ENCODE measurements at regions not wholly inside any gene's neighbourhood (a gene's known extent, or its start where the extent isn't known, plus 50 kb on each side); places are given as distances from the start of the nearest gene placed in this dataset.

DNA sequence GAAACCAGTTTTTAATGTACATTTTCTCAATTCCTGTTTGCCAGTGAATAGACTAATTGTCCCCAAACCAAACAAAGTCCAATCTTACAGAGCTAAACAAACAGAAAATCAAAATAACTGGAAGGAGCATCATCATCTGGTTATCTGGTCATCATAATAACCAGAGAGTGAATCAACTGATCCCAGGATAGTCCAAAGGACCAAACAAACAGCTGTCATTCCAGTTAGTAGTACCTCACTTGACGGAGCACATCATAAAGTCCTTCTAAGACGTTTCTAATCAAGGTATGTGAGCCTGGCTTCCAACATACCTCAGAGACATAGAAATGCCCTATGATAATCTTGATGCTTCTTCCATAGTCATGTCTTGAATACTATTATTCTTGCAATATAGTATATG, 240.5 kb downstream of the LTN1 start:
- no peak for DNase-seq (ENCODE audit: low read depth in 3 of 3, low spot score in 1 of 3)

DNA sequence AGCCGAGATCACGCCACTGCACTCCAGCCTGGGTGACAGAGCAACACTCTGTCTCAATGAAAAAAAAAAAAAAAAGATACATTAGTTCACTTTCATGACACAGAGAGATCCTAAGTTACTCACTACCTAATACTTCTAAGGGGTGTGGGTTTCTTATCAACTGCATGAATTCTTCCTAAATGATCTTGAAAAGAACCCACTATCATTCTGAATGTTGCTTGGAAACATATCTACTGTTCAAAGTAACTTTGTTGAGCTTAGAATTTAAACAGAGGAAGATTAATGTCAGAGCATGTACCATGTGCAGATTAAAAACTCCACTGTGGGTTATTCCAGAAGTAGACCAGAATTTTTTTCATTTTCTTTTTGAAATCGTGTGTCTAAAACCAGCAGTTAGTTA, 241.5 kb downstream of the LTN1 start:
- no peak for DNase-seq (ENCODE audit: low read depth in 3 of 3, low spot score in 1 of 3)

DNA sequence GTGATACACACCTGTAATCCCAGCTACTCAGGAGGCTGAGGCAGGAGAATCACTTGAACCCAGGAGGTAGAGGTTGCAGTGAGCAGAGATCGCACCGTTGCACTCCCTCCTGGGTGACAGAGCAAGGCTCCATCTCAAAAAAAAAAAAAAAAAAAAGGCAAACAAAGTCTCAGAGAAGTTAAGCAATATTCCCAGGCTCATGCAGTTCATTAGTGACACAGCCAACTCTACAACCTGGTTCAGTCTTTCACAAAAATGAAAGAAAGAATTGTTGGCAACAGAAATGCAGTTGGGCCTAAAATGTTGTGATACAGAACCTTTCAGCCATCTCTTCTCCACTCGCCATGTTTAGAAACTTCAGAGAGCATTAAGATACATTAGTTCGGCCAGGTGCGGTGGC, 242.1 kb downstream of the LTN1 start:
- no peak for DNase-seq (ENCODE audit: low read depth in 3 of 3, low spot score in 1 of 3)

DNA sequence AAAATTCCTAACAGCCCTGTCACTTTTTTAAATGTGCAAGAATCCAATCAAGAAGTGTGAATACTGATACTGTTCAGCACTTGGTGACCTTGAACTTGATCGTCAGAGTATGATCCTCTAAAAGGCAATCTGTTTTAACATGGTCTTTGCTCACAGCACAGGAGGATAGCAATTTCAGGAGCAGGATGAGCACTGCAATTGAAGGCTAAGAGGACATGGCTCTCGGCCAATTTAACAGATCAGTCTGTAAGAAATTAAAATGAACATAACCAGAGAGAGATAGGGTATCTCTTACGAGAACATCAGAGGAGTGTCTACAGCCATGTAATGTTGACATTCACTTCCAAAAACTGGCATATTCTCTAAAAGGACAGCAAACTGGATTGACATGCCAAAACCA, 243.1 kb downstream of the LTN1 start:
- no peak for DNase-seq (ENCODE audit: low read depth in 3 of 3, low spot score in 1 of 3)

DNA sequence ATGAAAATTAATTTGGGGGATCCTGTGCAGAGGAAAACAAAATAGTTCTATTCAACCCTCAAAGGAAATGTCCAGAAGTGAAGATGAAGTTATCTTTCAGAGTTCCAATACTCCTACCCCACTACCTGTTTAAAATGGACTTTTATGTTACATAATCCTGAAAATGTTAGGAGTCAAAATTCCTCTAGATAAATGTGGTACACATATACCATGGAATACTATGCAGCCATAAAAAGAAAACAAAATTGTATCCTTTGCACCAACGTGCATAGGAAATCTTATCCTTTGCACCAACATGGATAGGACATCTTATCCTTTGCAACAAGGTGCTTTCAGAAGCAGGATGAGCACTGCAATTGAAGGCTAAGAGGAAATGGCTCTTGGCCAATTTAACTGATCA, 245.2 kb downstream of the LTN1 start:
- DNase-seq (ENCODE audit: low read depth in 3 of 3, low spot score in 1 of 3) = no peak

DNA sequence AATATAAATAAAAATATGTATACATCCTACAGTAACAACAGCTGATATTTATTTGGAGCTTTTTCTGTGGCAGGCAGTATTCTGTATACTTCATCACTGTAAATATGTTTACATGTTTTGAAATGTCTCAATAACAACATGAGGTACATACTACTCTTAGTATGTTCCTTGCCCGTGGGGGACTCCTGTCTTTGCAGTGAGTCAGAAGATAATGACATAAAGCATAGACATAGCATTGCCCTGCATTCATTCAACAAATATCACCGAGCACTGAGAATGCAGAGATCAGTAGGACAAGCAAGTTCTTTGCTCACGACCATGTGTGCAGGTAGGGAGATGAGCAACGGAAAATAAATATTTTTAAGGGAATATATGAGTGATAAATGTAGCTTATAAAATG, 246.5 kb downstream of the LTN1 start:
- DNase-seq (ENCODE audit: low read depth in 3 of 3, low spot score in 1 of 3) = no peak

DNA sequence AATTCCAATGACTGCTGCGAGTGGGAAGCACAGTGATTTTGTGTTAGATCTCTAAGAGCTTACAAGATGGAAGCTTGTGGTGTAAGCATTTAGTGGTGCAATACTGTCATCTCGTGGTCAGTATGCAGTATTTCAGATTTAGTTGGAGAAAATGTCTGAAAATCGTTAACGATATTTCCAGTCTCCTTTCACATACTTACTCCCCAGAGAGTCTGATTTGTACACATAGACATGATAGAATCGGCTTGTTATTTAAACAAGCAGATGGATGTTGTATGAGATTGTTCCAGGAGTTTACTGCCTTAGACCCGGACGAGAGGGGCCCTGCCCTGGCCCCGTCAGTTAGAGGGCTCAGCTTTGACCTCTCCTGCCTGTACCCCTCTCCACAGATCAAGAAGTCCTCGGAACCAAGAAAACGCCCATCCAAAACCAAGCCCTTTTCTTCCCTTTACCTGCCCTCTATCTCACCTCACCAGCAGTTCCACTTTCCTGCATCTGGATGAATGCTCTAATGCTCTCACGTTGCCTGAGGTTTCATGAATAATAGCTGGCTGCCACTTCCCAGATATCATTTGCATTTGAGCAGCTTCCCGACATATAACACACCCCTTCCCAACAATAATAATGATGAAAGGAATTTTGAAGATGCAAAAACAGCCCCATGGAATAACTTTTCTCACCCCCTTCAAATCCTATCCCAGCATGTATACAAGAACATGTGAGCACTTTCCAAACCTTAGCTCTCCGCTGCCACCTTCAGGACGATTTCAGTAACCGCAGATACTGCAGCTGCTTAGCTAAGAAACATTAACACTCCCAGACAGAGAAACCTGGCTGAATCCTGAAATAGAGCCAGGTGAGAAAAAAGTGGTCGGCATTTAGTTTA, 247.3 kb downstream of the LTN1 start:
- peak; percentile 19 to 34 (median 25) for DNase-seq (ENCODE audit: low read depth in 3 of 3, low spot score in 1 of 3)

DNA sequence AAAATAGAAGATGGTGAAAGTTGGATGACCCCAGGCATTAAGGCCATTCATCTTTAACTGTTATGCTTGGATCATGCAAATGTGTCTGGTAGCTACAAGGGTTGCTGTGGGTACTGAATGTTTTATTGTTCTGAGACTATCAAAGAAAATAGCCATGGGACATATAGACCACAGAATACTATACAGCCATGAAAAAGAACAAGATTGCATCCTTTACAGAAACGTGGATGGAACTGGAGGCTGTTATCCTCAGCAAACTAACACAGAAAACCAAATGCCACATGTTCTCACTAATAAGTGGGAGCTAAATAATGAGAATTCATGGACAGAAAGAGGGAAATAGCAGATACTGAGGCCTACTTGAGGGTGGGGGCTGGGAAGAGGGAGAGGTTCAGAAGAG, 249.0 kb downstream of the LTN1 start:
- no peak for DNase-seq (ENCODE audit: low read depth in 3 of 3, low spot score in 1 of 3)

DNA sequence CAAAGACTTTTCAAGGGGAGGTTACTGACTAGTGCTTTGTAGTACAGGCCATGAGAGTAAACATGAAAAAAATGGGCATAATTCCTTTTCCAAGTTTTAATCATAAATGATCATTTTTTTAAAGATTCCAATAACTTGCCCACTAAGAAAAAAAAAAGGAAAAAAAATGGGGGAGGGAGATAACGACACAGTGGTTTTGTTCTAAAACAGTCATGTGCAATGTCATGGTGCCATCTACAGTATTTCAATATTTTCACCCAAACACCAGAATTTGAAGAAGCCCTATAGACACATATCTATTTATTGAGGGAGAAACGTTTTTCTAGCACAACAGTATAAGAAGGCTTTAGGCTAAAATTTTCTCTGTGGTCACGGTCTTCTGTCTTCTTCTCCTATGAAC, 250.2 kb downstream of the LTN1 start:
- DNase-seq (ENCODE audit: low read depth in 3 of 3, low spot score in 1 of 3) = no peak

DNA sequence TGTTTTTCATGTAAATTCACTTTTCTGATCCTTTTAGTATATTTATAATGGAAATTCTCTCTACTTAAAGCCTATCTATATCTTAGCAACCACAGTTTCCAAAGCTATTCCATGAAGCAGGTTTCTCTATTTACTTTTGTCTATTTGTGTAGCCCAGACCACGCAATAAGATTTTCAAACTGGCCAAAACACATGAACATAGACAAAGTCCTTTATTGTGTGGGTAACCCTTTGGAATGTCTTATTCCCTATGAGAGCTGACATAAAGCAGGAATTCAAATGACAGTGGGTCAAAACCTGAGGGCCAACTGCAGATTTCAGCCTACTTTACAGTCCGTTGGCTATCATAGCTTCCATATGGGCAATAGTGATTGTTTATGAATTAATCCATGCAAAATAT, 252.6 kb downstream of the LTN1 start:
- DNase-seq (ENCODE audit: low read depth in 3 of 3, low spot score in 1 of 3) = no peak

DNA sequence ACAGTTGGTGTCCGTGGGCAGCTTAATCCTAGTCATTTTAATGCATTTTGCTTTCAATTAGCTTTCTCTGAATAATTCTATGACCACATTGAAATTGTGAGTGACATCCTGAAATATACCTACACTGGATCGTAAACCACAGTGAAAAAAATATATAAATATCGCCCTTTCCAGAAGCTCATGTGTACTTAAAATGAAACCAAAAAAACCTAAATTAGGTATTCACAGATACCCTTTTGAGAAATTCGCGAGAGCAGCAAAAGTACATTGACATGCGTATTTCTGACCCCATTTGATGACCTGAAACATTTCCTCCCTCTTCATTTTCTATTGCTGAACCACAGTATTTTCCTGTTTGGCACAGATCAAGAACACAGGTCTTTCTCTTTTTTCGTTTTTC, 253.8 kb downstream of the LTN1 start:
- DNase-seq (ENCODE audit: low read depth in 3 of 3, low spot score in 1 of 3) = no peak

DNA sequence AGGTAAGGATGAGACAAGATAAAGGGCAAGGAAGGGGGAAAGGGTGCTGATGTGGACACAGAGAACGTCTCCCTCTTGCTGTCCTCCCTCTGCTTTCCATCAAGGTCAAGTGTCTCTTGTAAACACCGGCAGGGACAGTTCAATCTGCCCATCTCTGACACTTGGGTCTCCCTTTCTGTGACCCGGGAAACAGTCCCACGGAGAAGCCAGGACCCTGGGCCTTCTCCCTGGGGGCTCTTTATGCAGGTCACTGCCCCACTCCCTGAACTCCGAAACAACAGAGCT, 254.3 kb downstream of the LTN1 start:
- no peak for DNase-seq (ENCODE audit: low read depth in 3 of 3, low spot score in 1 of 3)

DNA sequence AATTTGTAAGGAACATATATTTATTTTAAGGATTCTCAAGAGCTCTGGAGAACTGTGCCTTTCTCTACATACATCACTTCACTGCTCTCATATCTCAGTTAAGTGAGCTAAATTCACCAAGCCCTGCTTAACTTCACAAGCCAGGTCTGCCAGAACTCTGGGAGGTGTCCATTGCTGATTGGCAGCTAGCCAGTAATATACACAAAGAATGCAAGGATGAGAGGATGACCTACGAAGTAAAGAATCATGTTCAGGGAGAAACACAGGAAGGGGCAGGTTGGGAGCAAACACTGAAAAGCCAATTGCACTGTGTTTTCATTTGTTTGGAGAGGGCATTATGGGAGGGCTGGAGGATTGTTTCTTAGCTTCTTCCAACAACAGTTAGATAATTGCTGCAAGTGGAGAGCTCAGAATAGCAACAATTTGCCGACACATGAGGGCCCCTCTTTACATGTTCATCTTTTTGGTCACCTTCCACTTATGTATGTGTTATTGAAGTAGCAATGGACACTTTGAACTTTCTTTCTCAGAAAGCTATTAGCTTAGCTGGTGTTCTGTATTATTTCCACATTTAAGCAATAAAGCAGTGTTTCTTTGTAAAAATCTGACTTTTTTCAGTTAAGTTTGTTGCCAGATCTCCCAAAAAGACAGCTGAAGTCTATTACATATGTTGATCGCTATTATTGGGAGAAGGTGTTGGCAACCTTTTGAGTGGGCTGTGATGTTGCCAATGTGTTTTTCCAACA, 254.8 kb downstream of the LTN1 start:
- DNase-seq (ENCODE audit: low read depth in 3 of 3, low spot score in 1 of 3) = no peak

DNA sequence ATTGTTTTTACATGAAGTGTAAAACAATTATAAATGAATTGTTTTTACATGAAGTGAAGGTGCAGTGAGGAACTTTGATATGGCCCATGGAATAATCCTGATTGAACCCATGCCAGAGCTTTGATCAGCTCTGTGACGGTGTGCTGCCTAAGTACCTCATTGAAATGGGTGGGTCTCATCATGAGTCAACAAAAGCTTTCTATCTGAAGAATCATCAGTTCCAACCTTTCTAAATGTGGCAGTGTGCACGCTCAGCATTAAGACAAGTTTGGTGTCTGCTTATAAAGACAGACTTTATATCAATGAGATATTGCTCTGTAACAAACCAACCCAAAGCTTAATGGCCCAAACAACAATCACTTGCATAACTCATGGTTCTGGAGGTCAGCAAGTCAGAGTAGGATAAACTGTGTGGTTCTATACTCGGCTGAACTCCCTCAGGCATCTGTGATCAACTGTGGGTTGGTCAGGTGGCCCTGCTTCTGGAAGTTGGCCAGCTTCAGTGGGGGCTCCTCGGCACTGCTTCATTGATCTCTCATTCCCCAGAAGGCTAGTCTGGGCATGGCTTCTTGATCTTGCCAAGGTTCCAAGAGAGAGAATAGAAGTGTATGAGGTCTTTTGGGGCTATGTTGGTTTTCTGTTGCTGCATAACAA, 258.0 kb downstream of the LTN1 start:
- DNase-seq (ENCODE audit: low read depth in 3 of 3, low spot score in 1 of 3) = no peak

DNA sequence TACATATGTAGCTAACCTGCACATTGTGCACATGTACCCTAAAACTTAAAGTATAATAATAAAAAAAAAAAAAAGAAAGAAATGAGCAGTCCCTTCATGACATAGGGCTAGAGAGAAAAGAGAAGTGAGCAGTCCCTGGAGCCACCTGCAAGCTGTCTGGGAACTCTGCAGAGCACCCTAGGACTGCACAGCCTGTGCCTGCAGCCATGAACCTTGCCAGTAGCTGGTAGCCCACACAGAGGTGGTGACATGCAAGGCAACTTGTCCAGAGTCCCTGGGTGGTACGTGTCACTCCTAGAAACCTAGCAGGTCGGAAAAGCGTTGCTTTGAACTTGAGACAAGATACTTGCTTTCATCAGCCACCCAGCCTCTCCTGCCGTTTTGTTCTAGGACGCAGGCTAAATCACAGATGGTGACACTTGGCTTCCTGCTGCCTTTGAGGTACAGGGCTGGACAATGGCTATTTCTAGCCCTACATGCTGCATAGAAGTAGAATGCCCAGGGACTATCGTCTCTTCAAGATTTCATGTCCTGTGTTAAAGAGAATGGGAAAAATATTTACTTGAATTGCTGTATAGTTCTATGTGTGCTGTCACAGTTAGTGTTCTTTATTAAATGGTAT, 260.9 kb downstream of the LTN1 start:
- DNase-seq (ENCODE audit: low read depth in 3 of 3, low spot score in 1 of 3) = no peak

DNA sequence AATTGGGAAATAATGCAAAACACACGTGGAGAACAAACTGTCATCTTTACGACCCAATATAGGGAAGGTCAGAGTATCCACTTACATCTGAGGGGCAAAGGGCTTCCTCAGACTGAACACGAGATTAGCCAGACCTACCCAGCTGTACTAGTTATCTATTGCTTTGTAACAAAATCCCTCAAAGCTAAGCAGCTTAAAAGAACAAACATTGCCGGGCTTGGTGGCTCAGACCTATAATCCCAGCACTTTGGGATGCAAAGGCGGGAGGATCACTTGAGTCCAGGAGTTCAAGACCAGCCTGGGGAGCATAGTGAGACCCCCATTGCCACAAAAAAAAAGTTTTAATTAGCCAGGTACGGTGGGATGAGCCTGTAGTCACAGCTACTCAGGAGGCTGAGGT, 262.8 kb downstream of the LTN1 start:
- DNase-seq (ENCODE audit: low read depth in 3 of 3, low spot score in 1 of 3) = no peak

DNA sequence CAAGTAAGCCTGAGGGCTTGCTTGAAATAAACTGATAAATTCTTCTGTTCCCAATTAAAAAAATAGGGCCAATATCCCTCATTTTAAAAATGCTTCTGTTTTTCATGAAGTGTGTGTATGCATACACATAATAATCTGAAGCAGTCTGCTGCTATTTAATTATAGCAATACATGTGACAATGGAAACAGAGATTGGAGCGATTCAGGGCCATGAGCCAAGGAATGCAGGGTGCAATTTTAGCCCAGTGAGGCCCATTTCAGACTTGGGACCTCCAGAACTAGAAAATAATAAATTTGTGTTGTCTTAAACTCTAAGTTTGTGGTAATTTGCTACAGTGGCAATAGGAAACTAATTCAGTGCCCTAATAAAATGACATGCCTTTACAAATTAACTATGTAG, 264.9 kb downstream of the LTN1 start:
- DNase-seq (ENCODE audit: low read depth in 3 of 3, low spot score in 1 of 3) = no peak

DNA sequence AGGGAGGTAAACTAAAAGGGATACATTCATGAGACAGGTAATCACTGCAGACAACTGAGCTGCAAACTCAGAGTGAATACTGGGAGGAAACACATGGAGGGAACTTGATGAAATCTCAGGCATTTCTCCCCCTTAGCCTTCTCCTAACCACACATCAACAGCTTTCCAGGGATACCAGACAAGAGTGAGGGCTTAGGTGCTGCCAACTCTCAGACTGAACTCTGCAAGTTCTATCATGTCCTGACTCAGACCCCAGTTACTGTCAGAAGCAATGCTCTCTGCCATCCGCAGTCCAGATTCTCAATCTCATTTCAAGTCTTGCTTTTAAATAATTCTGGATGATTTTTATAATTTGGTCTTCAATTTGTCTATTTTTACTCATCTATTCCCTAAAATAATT, 267.3 kb downstream of the LTN1 start:
- DNase-seq (ENCODE audit: low read depth in 3 of 3, low spot score in 1 of 3) = no peak

DNA sequence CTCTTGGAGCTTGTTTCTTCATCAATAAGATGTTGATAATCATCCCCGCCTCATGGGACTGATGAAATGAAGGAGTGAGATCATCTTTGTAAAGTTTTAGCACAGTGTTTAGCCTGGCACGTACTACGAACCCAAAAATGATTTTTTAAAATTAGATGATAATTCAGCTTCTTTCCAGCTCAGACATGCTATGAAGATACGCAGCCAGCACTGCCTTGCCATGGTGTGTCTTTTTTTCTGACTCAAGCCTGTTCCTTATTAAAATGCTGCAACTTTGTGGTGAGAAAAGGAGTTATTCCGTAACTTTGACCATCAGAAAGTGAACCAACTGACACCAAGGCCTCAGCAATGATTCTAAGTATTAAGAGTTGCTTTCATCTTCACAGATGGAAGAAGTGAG, 269.0 kb downstream of the LTN1 start:
- DNase-seq (ENCODE audit: low read depth in 3 of 3, low spot score in 1 of 3) = no peak

DNA sequence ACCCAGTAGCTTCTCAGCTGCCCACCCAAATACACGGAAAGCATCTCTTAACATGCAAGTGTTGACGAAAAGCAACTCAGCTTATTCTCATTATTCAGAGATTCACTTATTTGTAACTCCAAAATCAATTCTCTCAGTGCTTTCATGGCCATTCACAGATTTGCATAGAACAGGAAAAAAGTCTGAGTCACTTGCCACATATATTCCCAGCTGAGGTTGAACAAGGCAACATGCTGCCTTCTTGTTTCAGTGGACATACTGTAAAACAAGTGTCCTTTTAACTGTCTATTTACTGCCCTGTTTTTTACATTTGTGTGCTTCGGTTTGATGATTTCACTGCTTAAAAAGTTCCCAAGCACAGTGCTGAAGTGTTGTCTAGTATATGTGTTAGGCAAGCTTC, 273.0 kb downstream of the LTN1 start:
- DNase-seq (ENCODE audit: low read depth in 3 of 3, low spot score in 1 of 3) = no peak

DNA sequence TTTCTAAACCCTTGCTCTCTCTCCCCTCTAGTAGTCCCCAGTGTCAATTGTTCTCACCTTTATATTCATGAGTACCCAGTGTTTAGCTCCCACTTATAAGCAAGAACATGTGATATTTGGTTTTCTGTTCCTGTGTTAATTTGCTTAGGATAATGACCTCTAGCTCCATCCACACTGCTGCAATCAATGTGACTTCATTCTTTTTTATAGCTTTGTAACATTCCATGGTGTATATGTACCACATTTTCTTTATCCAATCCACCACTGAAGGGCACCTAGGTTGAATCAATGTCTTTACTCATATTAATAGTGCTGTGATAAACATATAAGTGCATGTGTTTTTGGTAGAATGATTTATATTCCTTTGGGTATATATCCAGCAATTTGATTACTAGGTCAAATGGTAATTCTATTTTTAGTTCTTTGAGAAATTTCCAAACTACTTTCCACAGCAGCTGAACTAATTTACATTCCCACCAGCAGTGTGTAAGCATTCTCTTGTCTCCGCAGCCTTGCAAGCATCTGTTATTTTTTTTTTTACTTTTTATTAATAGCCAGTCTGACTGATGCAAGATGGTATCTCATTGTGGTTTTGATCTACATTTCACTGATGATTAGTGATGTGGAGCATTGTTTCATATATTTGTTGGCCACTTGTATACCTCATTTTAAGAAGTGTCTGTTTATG, 277.8 kb downstream of the LTN1 start:
- no peak for DNase-seq (ENCODE audit: low read depth in 3 of 3, low spot score in 1 of 3)

Data from stimulated activated CD4-positive, alpha-beta T cell treated with anti-CD3 and anti-CD28 coated beads, TNF-alpha, amount 100 ng/mL, for 1 hour (primary cell).